Loucy (cell line): ENCODE measurements at regions not wholly inside any gene's neighbourhood (a gene's known extent, or its start where the extent isn't known, plus 50 kb on each side); places are given as distances from the start of the nearest gene placed in this dataset.

Source experiments
- CTCF ChIP-seq: fragments of 200-600 bp; sonication (generic); conservative IDR thresholded peaks from 2 replicates; pipeline ENCODE4 v1.5.1; 2014; ENCODE audit warnings: mild to moderate bottlenecking, antibody characterized with exemption, low read length
- EZH2phosphoT487 ChIP-seq: fragments of 200-600 bp; IDR thresholded peaks from 2 replicates; pipeline ENCODE4 v1.6.1; 2018; ENCODE audit warnings: antibody characterized with exemption, mild to moderate bottlenecking, moderate library complexity, borderline replicate concordance

DNA sequence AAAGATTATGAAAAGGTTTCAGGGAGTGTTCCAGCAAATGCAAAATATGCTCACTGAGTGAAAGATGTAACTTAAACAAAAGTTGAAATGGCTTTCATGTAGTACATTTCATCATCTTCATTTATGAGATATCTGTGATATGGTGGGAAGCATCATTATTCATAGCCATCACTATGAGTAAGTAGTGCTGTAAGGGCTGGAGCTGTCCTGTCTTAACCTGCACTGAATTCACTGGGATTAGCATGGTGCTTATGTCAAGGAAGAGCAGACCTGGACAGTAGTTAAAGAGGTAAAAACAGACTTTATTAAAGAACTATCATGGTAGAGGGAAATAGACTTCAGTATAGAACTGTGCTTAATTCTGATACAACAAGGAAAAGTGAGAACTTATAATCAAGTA, 1347.3 kb downstream of the RPA4 start:
- TF ChIP-seq CTCF = no peak
- no peak for TF ChIP-seq EZH2phosphoT487
